H1 (cell line): ENCODE measurements at regions not wholly inside any gene's neighbourhood (a gene's known extent, or its start where the extent isn't known, plus 50 kb on each side); places are given as distances from the start of the nearest gene placed in this dataset.

Experiments used
- CBX8 ChIP-seq: fragments of 300-800, 300-1000 bp; sonication (generic); IDR thresholded peaks from 2 replicates; pipeline ENCODE4 v1.7.1; 2016; ENCODE audit warnings: low read depth, low read length, borderline replicate concordance
- CHD2 ChIP-seq: IDR thresholded peaks from 2 replicates; pipeline ENCODE4 v1.6.1; 2012; ENCODE audit warnings: low read length, improper control_type of control experiment
- CREB1 ChIP-seq: IDR thresholded peaks from 2 replicates; pipeline ENCODE4 v1.6.1; 2012; ENCODE audit warnings: inconsistent platforms
- E2F6 ChIP-seq: IDR thresholded peaks from 2 replicates; pipeline ENCODE4 v1.6.1; 2012; ENCODE audit warnings: inconsistent platforms
- GABPA ChIP-seq: IDR thresholded peaks from 2 replicates; pipeline ENCODE4 v1.6.1; 2011; ENCODE audit warnings: mild to moderate bottlenecking, low read length, moderate library complexity, borderline replicate concordance; ENCODE audit not compliant: insufficient read depth
- JUND ChIP-seq: IDR thresholded peaks from 2 replicates; pipeline ENCODE4 v1.6.1; 2011; ENCODE audit warnings: mild to moderate bottlenecking, improper control_type of control experiment, low read length
- KDM1A ChIP-seq: fragments of 200-600, 300-600 bp; sonication (generic); IDR thresholded peaks from 2 replicates; pipeline ENCODE4 v1.7.1; 2016; ENCODE audit warnings: mild to moderate bottlenecking, low read length, borderline replicate concordance
- NANOG ChIP-seq: IDR thresholded peaks from 2 replicates; pipeline ENCODE4 v1.6.1; 2011; ENCODE audit warnings: low read length, low read depth, mild to moderate bottlenecking, inconsistent platforms; ENCODE audit not compliant: insufficient read depth, poor library complexity, severe bottlenecking
- PHF8 ChIP-seq: fragments of 200-600 bp; sonication (generic); conservative IDR thresholded peaks from 2 replicates; pipeline ENCODE4 v1.7.1; 2012; ENCODE audit warnings: low read depth, mild to moderate bottlenecking, inconsistent platforms, low read length, moderate library complexity
- RAD21 ChIP-seq, 2 experiments: IDR thresholded peaks in 1 of 2; conservative IDR thresholded peaks in 1 of 2; 2 replicates each; pipeline ENCODE4 v1.6.1; 2011; ENCODE audit warnings: low read depth in 2 of 2, low read length in 2 of 2, improper control_type of control experiment in 1 of 2, inconsistent platforms in 1 of 2, mild to moderate bottlenecking in 1 of 2, moderate library complexity in 1 of 2
- RBBP5 ChIP-seq: IDR thresholded peaks from 2 replicates; pipeline ENCODE4 v1.7.1; 2012; ENCODE audit warnings: low read depth, mild to moderate bottlenecking, inconsistent platforms, low read length, moderate library complexity, borderline replicate concordance
- YY1 ChIP-seq: IDR thresholded peaks from 2 replicates; pipeline ENCODE4 v1.6.1; 2011; ENCODE audit warnings: low read depth, mild to moderate bottlenecking, low read length

GRCh38 chr2:123463886-123464285, 561.2 kb upstream of the CNTNAP5 start (continued):
- TF ChIP-seq PHF8 = no peak
- no peak for TF ChIP-seq CREB1
- TF ChIP-seq E2F6 = no peak
- TF ChIP-seq KDM1A = no peak
- no peak for TF ChIP-seq GABPA
- TF ChIP-seq RAD21 (IDR thresholded peaks at IDR 0.05 in 1 of 2, conservative IDR thresholded peaks at IDR 0.05 in 1 of 2; ENCODE audit: low read depth in 2 of 2, low read length in 2 of 2) = no peak
- TF ChIP-seq CHD2 = no peak
- no peak for TF ChIP-seq NANOG
- no peak for TF ChIP-seq JUND
- TF ChIP-seq YY1 = no peak
- TF ChIP-seq RBBP5 = no peak
- TF ChIP-seq CBX8 = no peak
- TF ChIP-seq, all 59 proteins: peak for 0
